Ovary (tissue), 3 donors: ENCODE measurements at regions not wholly inside any gene's neighbourhood (a gene's known extent, or its start where the extent isn't known, plus 50 kb on each side); places are given as distances from the start of the nearest gene placed in this dataset.

Experiments
- EP300 ChIP-seq: sonication (generic); formaldehyde crosslinking; IDR thresholded peaks from one replicate; pipeline ENCODE4 v1.6.1; 2017; ENCODE audit warnings: antibody characterized with exemption
- POLR2A ChIP-seq: fragments of 450-650 bp; IDR thresholded peaks from one replicate; pipeline ENCODE4 v1.6.1; 2017; ENCODE audit warnings: antibody characterized with exemption, mild to moderate bottlenecking, moderate library complexity
- TF ChIP-seq, protein P1 (sequence below), 3 donors: fragments of 450-650 bp in 2 of 3; fragments of 200-600 bp in 1 of 3; IDR thresholded peaks; one replicate each; pipeline versions ENCODE4 v1.5.1 to v1.8.0; 2016 to 2022; ENCODE audit warnings: antibody characterized with exemption in 3 of 3, mild to moderate bottlenecking in 1 of 3
- donor health status: DM: no; HTN: no; CAD: no.

DNA sequence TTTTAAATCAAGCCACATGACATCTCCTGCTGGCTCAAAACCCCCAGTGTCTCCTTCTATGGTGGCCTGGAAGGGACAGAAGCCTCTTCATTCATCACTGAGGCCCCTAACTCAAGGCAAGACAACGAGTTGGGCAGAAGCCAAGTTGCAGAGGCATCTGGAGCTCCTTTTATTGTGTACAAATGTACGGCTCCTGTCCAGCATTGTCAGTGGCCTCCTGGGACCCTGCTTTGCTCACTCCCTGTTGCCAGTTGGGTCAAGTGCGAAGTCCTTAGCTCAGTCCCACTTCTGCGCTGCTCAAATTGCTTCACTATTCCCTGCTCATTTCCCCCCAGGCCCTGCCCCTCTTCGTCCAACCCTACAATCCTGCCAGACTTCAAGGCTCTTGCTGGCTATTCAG, 181.2 kb upstream of the PMEPA1 start:
- TF ChIP-seq, protein P1, sequence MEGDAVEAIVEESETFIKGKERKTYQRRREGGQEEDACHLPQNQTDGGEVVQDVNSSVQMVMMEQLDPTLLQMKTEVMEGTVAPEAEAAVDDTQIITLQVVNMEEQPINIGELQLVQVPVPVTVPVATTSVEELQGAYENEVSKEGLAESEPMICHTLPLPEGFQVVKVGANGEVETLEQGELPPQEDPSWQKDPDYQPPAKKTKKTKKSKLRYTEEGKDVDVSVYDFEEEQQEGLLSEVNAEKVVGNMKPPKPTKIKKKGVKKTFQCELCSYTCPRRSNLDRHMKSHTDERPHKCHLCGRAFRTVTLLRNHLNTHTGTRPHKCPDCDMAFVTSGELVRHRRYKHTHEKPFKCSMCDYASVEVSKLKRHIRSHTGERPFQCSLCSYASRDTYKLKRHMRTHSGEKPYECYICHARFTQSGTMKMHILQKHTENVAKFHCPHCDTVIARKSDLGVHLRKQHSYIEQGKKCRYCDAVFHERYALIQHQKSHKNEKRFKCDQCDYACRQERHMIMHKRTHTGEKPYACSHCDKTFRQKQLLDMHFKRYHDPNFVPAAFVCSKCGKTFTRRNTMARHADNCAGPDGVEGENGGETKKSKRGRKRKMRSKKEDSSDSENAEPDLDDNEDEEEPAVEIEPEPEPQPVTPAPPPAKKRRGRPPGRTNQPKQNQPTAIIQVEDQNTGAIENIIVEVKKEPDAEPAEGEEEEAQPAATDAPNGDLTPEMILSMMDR (IDR thresholded peaks at IDR 0.05) = no peak
- TF ChIP-seq POLR2A = no peak
- no peak for TF ChIP-seq EP300
